GM18517 (cell line): ENCODE measurements at regions not wholly inside any gene's neighbourhood (a gene's known extent, or its start where the extent isn't known, plus 50 kb on each side); places are given as distances from the start of the nearest gene placed in this dataset.
"Not testable (repeated sequence)": the region's sequence is repeated elsewhere in the genome, so short reads cannot be mapped to it uniquely, and the experiment has no call there.

ENCODE experiments used
- ATAC-seq: cut with Tn5 transposase; IDR thresholded peaks from one replicate; pipeline ENCODE4 v1.9.1; 2021; ENCODE audit warnings: mild to moderate bottlenecking, moderate library complexity; ENCODE audit not compliant: unreplicated experiment

DNA sequence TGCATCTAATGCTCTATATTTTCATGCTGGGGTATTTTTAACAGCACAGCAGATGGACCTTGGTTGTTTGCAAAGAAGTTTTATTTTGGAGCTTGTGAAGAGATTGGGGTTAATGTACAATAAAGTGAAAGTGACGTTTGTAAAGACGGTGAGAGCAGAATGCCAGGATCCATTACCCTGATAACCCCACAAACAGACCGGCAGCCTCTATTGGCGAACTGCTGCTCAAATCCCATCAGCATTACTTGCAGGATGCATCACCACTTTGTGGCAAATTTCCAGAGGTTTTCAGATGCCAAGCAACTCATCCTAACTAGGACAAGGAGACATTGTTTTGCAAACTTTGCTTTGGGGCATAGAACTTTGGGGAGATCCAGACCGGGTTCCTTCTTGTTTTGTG, 383.3 kb upstream of the ZNF462 start:
- ATAC-seq = no peak

DNA sequence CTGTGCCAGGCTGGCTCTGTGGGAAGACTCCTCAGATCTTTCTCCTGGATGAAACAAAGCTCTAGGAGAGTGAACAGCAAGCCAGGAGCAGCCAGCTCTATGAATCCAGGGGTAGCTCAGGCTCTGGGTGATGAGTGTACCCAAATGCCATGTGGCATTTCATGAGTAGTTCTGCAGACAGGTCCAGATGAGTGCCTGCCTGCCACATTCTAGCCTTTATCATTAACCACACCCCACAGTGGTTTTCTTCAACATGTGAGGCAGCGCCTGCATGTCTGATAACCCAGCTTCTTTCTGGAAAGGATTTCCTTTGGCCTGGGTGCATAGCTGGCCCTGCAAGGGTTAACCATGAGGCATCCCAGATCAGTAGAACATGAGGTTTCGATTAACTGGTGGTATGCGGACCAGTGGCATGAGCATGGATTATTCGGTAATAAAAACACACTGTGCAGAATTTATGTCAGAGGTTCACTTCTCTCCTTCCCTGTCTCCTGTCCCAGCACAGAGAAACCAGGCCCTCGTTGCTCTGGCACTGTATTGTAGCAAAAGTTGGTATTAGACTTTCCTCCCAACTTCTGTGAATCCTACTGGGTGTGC, 381.9 kb upstream of the ZNF462 start:
- no peak for ATAC-seq

DNA sequence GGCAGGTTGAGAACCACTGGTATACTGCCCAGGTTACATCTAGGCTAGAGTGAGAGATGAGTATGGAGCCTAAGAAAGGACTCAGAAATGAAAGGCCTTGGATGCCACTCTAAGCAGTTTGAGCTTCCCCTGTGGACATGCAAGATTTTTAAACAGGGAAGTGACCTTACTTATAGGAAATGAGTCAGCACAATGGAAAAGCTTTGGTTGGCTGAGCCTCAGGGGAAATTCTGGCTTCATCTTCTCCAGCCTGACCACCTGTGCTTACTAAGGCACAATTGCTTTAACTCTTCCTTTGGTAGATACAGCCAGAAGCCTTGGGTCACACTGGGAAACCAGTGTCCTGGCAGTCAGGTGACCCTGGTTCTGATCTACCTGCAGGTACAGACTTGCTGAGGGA, 380.2 kb upstream of the ZNF462 start:
- no peak for ATAC-seq

DNA sequence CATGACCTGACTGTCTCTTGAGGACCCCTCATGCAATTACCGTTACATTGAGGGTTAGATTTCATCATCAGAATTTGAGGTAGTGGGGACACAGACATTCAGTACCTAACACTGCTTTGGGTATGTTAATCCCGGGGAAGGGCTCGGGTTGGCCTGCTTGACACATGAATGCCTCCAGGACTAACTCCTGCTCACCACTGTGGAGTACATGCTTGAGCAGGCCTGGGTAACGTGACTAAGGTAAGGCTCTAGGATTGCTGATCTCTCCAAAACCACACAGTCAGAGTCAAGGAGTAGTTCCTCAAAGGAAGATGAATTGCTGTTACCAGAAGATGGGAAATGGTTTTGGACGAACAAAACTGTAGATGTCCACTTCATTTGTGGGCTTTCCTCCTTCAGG, 376.3 kb upstream of the ZNF462 start:
- ATAC-seq = no peak

DNA sequence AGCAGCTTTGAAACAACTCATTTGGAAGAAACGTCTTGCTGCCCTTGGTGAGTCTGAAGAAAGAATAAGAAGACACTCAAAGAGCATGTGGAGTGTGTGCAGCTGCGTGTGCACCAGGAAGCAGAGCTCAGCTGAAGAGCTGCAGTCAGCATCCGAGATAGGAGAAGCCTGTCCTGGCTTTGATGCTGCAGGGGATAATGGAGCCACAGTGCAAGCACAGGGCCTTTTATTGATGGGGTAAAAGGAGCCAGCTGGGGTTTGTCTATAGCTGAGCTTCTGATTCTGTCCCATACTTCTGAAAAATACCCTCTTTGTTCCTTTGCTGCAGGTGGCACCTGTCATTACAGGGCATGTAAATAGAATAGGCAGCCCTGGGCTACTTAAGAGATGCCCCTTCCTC, 375.7 kb upstream of the ZNF462 start:
- ATAC-seq = no peak

DNA sequence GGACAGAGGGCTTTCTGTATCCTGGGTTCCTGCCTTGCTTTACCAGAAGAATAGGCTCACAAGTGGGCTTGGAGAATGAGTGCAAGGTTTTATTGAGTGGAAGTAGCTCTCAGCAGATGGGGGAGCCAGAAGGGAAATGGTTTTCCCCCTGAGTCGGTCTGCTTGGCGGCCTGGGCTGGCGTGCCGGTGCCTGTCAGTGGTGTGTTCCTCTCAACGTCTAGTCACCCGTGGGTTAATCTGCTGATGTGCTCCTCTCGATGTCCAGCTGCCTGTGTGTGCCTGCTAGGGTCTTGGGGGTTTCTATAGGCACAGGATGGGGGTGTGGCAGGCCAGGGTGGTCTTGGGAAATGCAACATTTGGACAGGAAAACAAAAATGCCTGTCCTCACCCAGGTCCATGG, 370.8 kb upstream of the ZNF462 start:
- not testable (repeated sequence) for ATAC-seq

DNA sequence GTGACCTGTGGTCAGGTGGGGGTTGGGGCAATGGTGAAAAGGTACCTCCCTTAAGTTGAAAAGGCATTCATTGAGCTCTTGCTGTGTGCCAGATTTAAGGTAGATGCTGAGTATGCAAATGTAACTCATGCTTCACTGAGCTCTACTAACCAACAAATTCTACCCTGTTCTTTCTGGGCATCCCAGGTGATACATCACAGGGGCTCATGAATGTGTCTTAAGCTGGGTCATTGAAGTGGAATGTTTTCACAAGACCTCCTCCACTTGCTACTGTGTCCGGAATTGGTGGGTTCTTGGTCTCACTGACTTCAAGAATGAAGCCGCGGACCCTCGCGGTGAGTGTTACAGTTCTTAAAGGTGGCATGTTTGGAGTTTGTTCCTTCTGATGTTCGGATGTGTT, 362.8 kb upstream of the ZNF462 start:
- no peak for ATAC-seq

DNA sequence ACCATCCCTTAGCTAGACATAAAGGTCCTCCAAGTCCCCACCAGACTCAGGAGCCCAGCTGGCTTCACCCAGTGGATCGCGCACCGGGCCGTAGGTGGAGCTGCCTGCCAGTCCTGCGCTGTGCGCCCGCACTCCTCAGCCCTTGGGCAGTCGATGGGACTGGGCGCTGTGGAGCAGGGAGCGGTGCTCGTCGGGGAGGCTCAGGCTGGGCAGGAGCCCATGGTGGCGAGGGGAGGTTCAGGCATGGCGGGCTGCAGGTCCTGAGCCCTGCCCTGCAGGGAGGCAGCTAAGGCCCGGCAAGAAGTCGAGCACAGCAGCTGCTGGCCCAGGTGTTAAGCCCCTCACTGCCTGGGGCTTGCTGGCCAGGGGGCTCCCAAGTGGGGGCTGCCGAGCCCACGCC, 361.8 kb upstream of the ZNF462 start:
- not testable (repeated sequence) for ATAC-seq

DNA sequence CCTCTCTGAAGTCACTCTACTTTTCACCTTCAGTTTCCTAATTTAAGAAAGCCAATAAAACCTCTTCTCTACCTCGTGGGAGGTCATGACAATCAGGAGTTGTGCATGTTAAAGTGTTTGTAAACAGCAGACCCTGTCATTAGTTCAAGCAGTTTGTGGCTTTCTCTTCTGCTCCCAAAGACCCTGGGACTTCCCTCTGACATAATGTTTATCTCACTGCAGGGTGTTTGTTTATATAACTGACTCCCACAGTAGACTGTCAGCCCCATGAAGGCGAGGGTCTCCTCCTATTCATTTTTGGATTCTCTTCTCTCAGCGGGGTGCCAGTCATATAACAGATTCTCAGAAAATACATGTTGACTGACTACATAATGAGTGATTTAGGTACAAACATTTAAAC, 360.0 kb upstream of the ZNF462 start:
- ATAC-seq = no peak

DNA sequence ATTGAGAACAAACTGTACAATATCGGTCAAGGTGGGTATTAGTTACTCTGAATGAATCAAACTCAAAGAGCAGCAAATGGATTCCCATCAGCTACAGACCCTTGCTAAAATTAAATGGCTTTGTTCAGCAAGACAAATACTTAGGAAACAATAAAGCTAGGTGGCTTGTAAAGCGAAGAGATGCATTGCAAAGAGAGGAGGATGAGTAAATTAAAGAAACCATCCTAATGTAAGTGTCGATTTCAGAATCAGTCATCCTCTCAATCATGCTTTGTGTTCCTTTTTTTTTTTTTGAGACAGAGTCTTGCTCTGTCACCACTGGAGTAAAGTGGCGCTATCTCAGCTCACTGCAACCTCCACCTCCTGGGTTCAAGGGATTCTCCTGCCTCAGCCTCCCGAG, 359.2 kb upstream of the ZNF462 start:
- ATAC-seq = no peak

DNA sequence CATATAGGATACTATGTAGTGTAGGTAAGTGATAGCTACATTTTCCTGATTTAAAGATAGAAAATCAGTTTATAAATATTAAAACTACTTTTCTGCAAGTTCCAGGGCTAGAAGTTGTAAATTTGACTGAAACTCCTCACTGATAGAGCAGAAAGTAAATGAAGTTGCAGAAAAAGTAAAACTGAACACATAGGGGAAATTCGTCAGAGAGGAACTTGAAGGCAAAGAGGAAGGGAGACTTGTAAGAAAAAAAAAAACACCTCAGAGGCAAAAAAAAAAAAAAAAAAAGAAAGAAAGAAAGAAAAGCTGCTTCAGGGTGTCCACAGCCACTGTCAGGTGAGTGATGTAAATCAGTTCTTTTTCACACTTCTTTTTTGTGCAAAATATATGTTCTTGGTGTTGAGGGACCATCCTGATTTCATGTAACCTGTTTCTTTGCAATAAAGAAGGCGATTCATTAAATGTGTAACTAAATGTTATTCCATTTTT, 336.2 kb upstream of the ZNF462 start:
- ATAC-seq = no peak

DNA sequence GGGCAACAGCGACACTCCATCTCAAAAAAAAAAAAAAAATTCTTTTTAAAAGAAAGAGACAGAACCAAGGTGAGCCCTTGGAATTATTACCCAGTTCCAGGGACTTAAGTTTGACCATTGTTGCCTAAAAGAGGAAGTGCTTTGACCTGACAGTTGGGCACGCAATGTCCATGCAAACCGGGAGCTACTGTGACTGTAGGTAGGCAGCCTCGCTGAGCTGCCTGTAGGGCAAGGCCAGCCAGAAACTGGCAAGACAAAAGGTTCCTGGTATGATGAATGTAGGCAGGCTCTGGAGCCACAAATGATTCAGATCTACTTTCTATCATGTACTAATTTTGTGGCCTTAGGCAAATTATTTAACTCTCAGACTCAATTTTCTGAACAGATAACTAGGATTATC, 334.8 kb upstream of the ZNF462 start:
- no peak for ATAC-seq

DNA sequence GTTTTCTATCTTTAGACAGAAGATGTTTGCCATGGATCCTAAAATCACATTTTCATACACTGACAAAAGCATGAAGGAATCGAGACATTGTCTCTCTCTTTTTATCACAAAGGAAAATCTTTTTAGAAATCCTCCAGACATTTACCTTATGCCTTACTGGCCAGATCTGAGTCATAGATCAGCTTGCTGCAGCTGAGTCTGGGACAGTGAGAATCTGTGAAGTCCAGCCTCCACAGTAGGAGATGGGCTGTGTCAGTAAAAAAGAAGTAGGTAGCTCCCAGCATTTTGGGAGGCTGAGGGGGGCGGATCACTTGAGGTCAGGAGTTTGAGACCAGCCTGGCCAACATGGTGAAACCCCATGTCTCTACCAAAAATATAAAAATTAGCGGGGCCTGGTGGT, 333.4 kb upstream of the ZNF462 start:
- ATAC-seq = no peak

DNA sequence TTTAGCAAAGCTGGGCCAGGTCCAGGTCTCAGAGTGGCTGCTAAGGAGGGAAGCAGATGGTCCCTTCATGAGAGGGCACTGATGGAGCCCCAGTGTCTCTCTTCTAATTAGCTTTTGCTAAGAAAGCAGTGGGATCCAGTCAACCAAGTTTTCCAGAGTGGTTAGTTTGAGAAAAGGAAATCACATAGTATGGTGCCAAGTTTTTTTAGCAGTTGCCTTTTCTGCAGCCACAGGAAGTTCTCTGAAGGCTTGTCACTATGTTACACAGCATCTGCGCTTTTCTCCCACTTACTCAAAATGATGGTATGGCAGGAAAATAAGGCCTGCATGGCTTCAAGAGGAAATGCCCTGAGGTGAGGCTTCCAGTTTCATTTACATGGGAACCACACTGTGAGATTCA, 331.5 kb upstream of the ZNF462 start:
- no peak for ATAC-seq

DNA sequence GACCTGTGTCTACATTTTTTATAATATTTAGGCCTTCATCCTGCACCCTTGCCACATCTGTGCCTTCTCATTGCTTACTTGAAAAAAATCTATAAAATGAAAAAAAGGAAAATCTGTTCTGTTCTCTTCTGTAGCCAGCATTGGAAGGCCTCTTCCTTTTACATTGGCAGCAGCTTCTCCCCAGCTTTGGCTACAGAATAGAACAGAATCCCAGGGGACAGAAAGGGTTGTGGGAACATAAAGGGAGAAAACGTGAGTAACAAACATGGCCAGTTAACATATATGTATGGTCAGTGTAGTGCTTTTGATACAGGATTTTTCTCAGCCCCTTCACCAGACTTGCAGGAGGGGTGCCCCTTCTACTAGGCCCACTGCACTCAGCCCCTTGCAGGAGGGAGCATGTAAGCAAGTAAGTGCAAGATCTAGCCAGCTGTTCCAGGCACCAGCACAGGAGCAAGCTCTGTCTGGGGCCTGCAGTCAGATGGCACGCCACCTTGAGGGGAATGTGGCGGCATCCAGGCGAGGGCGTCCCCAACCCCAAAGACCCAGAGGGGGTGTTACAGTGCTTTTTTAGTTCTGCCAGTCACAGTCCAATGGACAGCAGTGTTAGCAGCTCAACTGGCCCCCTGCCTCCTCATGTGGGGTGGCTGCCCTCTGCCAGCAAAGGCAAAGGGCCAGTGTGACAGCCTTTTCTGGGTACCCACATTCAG, 330.5 kb upstream of the ZNF462 start:
- no peak for ATAC-seq

DNA sequence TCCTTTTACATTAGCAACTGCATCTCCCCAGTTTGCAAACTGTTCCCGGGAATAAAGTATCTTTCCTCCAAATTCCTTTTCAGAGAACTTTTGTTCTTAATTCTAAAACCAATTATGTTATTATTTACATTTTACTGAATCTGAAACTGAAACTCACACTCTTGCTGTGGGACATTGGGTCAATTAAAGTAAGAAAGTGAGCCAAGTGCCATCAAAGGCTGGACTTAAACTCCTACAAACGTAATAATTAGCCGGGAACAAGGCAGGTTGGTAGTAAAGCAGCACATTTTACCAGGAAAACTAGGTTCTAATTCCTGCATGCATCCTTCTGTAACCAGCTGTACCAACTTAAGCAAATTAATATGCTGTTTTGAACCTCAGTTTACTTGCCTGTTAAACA, 328.2 kb upstream of the ZNF462 start:
- ATAC-seq = no peak

DNA sequence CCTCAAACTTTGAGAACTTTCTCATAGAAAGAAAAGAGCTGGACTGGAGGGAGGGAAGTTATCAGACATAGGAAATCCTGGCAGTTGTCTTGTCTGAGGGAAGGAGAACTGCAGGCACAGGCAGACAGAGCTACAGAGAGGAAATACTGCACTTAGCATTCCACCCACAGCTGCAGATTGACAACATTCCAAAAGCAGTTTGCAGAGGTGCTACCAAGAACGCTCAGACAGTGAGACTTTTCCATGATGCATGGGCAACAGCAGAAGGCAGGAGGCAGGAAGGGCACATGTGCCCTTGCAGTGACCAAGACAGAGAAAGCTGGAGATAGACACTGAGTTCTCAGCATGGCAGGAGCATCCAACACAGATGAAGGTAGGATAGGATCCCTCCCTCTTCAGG, 327.5 kb upstream of the ZNF462 start:
- ATAC-seq = no peak

DNA sequence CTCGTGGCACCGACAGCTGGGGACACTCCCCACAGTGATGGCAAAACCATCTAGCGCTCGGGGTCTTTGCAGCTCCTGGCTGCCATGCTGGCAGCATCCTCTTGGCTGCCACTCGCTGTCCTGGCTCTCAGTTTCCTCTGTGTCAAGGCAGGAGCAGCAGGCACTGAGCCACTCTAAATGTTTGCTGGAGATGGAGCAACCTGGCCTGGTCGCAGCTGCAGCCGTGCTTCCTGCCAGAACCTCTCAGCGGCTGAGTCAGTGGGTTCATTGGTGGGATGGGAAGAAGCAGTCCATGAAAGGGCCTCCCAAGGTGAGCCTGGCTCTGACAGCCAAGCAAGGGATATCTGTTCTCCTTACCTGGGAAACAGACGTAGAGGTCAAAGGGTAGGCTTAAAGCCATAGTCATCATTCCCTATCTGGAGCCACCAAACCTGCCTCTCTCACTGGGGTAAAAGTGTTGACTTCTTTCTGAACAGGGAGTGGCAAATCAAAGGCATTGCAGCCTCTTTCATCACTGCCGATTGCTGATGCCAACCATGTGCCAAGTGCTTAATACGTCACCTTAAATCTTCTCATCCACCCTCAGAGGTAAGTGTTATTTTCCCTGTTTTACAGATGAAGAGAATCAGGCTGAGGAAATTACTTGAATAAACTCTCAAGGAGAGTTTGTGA, 304.8 kb upstream of the ZNF462 start:
- no peak for ATAC-seq

DNA sequence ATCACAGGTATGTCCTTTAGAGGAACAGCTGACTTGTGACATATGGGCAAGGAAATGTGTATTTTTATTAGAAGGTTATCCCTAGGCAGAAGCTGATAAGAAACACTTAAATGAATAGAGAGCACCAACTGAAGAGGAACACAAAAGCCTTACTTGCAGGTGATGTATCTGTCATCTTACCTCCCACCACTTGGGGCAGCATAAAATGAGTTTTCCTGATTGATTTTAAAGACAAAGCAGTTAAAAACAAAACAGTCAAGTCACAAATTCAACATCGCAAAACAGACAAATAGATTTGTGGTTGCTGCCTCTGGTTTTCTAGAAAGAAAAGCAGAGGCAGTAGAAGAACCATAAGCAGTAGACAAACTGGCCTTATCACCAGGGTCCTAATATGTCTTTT, 302.4 kb upstream of the ZNF462 start:
- ATAC-seq = no peak

DNA sequence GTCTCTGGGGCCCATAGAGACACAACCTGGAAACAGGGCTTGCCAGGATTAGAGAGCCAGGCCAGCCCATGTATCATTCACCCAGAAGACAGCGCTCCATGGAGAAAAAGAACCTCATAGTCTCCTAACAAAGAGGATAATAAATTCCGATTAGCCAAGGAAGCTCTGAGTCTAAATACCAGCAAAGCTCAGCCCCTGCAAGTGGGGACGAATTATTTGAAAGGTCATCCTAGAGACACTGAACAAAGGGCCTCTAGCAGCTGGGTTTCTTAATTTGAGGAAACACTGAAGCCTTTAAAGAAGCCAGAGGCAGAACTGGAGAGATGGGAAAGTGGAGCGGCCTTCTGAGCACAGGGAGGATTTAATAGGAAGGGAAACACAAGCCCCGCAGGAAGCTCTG, 287.1 kb upstream of the ZNF462 start:
- no peak for ATAC-seq

DNA sequence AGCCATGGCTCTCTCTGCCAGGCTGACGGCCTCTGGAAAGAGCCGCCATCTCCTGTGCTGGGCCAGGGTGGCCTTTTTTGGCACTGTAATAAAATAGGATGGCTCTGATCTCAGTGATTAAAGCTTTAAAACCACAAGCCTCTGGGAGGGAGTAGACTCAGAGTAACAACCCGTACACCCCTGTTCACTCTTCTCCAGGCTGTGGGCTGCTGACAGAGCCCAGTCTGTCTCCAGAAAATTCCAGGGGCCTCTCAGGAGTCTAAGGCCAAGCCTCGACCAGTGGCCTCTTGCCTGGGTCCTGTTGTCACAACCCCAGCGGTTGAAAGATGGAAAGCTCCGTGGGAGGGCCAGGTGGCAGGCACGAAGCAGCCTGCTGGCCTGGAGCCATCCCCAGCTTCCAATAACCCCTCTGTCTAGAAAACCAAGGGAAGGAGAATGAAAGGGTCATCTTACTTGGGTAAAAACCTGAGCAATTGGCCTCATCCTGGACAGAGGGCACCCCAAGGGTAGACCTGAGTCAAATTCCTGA, 286.7 kb upstream of the ZNF462 start:
- ATAC-seq = no peak

DNA sequence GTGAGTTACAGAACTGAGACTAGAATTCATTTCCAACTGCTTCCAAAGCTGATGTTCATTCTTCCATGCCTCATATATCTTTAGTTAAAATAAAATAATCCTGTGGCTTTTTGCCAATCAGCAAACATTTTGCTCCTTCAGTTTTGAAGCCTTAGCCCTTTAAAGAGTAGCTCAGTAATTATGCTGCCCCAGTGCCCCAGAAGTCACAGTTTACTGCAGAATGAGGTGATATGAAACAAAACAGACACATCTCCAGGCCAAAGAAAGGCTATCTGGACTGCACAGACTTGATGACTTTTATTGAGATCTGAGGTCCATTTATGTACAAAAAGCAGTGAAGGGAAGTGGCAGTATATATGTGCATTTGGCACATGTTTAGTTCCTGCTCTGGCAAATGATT, 285.8 kb upstream of the ZNF462 start:
- ATAC-seq = no peak
